NT2/D1 (cell line): ENCODE measurements at regions not wholly inside any gene's neighbourhood (a gene's known extent, or its start where the extent isn't known, plus 50 kb on each side); places are given as distances from the start of the nearest gene placed in this dataset.

Experiments used
- SUZ12 ChIP-seq: IDR thresholded peaks from 2 replicates; pipeline ENCODE4 v1.6.1; 2011; ENCODE audit not compliant: insufficient read length, insufficient read depth; ENCODE audit errors: extremely low read depth
- YY1 ChIP-seq: IDR thresholded peaks from 2 replicates; pipeline ENCODE4 v1.6.1; 2011; ENCODE audit not compliant: insufficient read length, insufficient read depth
- ZNF274 ChIP-seq: IDR thresholded peaks from 2 replicates; pipeline ENCODE4 v1.6.1; 2011; ENCODE audit warnings: mild to moderate bottlenecking, low read depth, low read length

DNA sequence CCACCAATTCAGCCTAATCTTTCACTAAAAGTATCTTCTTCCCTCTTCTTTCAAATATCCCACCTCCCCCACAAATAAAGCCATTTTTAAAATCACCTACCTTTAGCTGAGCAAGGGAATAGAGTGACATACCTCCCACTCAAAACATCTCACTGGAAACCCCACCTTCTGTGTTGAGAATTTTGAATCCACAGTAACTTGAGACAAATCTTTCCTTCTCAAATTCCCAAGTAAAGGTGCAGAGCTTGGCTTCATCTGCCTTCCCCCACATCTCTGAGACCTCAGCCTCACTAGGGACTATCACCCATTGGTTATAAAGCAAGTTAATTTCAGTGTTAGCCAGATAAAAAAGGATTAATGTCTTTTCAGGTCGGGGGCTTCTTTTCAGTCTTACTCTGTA, 180.4 kb downstream of the INO80D start:
- TF ChIP-seq ZNF274 (no peak), YY1 (no peak), SUZ12 (no peak)
